ENCODE measurements at regions not wholly inside any gene's neighbourhood (a gene's known extent, or its start where the extent isn't known, plus 50 kb on each side); places are given as distances from the start of the nearest gene placed in this dataset.

- in situ Hi-C loops (cut with MboI) = no loop called here
- H3K9me3 ChIP-seq (replicated peaks; ENCODE audit: control insufficient read depth, insufficient read depth, low read length) = no peaks in the 10 kb centered on the region
- POLR2A ChIA-PET = no interaction called here
Observed at GRCh38 chr2:125535089-125535488, 1120.9 kb upstream of the GYPC start.

More at GRCh38 chr2:125535089-125535488, 1120.9 kb upstream of the GYPC start:
- Histone ChIP-seq H3K4me2 (ENCODE audit: control insufficient read depth, insufficient read depth) (no peak overlapping the region), H3K36me3 (ENCODE audit: control insufficient read depth in 2 of 2, insufficient read depth in 2 of 2, low read length in 1 of 2) (no peaks in the 10 kb centered on the region), H3K9ac (ENCODE audit: control insufficient read depth, insufficient read depth, low read length) (no peak overlapping the region), H3K27me3 (replicated peaks in 1 of 2; ENCODE audit: control insufficient read depth in 2 of 2, insufficient read depth in 2 of 2, low read length in 1 of 2) (no peaks in the 10 kb centered on the region), H3K4me3 (no peak overlapping the region), H4K20me1 (ENCODE audit: control insufficient read depth, insufficient read depth) (no peaks in the 10 kb centered on the region), H3K4me1 (ENCODE audit: control insufficient read depth, insufficient read depth, low read length) (no peaks in the 10 kb centered on the region), H3K79me2 (ENCODE audit: control insufficient read depth, insufficient read depth, low read length) (no peaks in the 10 kb centered on the region), H2AFZ (ENCODE audit: control insufficient read depth, low read depth, low read length) (no peak overlapping the region), H3K27ac (ENCODE audit: control insufficient read depth, insufficient read depth) (no peak overlapping the region)
- intact Hi-C loops (cut with micrococcal nuclease; ENCODE audit: unreplicated experiment) = no loop called here
- DNase-seq (ENCODE audit: low read depth, low spot score) = no peak
- BruUV-seq (replicated peaks) = no TSS peak
- ChIA-PET CTCF (no interaction called here), SMC1A (ENCODE audit: uncharacterized antibody, unreplicated experiment) (no interaction called here), RAD21 (ENCODE audit: unreplicated experiment) (no interaction called here)
- TF ChIP-seq TBL1XR1 (IDR thresholded peaks at IDR 0.05; ENCODE audit: low read depth, low read length) = no peak
- TF ChIP-seq RCOR1 (conservative IDR thresholded peaks at IDR 0.05; ENCODE audit: low read depth, low read length) = no peak
- TF ChIP-seq NR2C2 (IDR thresholded peaks at IDR 0.05; ENCODE audit: borderline replicate concordance, control insufficient read depth, insufficient read length, low read depth) = no peak
- no peak for TF ChIP-seq MAX (IDR thresholded peaks at IDR 0.05; ENCODE audit: low read depth, low read length)
- no peak for TF ChIP-seq IRF4 (IDR thresholded peaks at IDR 0.05; ENCODE audit: low read depth, low read length)
- no peak for TF ChIP-seq GATAD2B (conservative IDR thresholded peaks at IDR 0.05; ENCODE audit: low read depth)
- TF ChIP-seq JUND (IDR thresholded peaks at IDR 0.05; ENCODE audit: low read depth, low read length) = no peak
- TF ChIP-seq ZSCAN29 (IDR thresholded peaks at IDR 0.05) = no peak
- TF ChIP-seq WRNIP1 (IDR thresholded peaks at IDR 0.05; ENCODE audit: borderline replicate concordance, low read depth, low read length) = no peak
- no peak for TF ChIP-seq SIN3A (IDR thresholded peaks at IDR 0.05; ENCODE audit: low read depth, low read length)
- no peak for TF ChIP-seq EGR1 (IDR thresholded peaks at IDR 0.05; ENCODE audit: borderline replicate concordance in 1 of 2, low read depth in 2 of 2, low read length in 2 of 2)
- TF ChIP-seq CTCF (IDR thresholded peaks at IDR 0.05 in 2 of 3, conservative IDR thresholded peaks at IDR 0.05 in 1 of 3; ENCODE audit: control insufficient read depth in 2 of 3, extremely low read depth in 1 of 3, insufficient read depth in 1 of 3, low read depth in 3 of 3, low read length in 3 of 3) = no peak
- TF ChIP-seq SMAD5 (IDR thresholded peaks at IDR 0.05; ENCODE audit: low read depth) = no peak
- no peak for TF ChIP-seq PAX5 (IDR thresholded peaks at IDR 0.05; ENCODE audit: borderline replicate concordance, low read depth, low read length)
- TF ChIP-seq RAD21 (IDR thresholded peaks at IDR 0.05; ENCODE audit: insufficient read depth, low read depth, low read length) = no peak
- no peak for TF ChIP-seq CEBPZ (IDR thresholded peaks at IDR 0.05; ENCODE audit: low read depth, low read length)
- no peak for TF ChIP-seq ATF7 (IDR thresholded peaks at IDR 0.05; ENCODE audit: low read depth)
- no peak for TF ChIP-seq RELA (IDR thresholded peaks at IDR 0.05; ENCODE audit: borderline replicate concordance, partially characterized antibody)
- no peak for TF ChIP-seq MYB (IDR thresholded peaks at IDR 0.05; ENCODE audit: borderline replicate concordance, low read depth, low read length)
- TF ChIP-seq CREB1 (IDR thresholded peaks at IDR 0.05; ENCODE audit: low read depth) = no peak
- WGBS (ENCODE audit: insufficient coverage, insufficient replicate concordance, low lambda C conversion rate, missing lambda C conversion rate) = 0% methylated on average over 1 of the region's 1 CpG
- no peak for ATAC-seq
- no peak for FAIRE-seq

Data from GM12878 (cell line).